ENCODE measurements at regions not wholly inside any gene's neighbourhood (a gene's known extent, or its start where the extent isn't known, plus 50 kb on each side); places are given as distances from the start of the nearest gene placed in this dataset.

DNA sequence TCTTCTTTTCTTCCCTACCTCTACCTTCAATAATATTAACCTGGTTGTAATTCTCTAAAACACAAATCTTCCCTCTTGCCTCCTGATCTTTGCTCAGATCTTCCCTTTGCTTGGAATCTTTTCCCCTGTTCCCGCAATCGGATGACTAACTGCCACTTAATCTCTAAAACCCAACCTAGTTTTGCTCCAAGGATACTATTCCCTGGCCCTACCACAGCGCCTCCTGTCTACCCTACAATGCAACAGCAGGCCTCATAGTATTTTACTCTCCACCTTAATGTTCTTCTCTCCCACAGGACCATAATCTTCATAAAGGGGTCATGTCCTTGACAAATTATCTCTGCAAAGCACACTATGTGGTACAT, 246.8 kb upstream of the TNP1 start:
- TF ChIP-seq POLR2A (IDR thresholded peaks at IDR 0.05; ENCODE audit: extremely low read depth, insufficient read length): no peak
- TF ChIP-seq CTCF (IDR thresholded peaks at IDR 0.05; ENCODE audit: low read depth, low read length): peak; percentile 59
- no peak for TF ChIP-seq MAX (IDR thresholded peaks at IDR 0.05; ENCODE audit: low read depth, low read length)

Measured in NB4 (cell line).